SK-N-SH (cell line): ENCODE measurements at regions not wholly inside any gene's neighbourhood (a gene's known extent, or its start where the extent isn't known, plus 50 kb on each side); places are given as distances from the start of the nearest gene placed in this dataset.
"Not testable (repeated sequence)": the region's sequence is repeated elsewhere in the genome, so short reads cannot be mapped to it uniquely, and the experiment has no call there.

ENCODE experiments used
- CTCF ChIA-PET: fragments of 300-600, 350-600 bp; formaldehyde crosslinking; extraction: SDS; loops from one replicate; lab custom pipeline; 2021; lab: Yijun Ruan, JAX
- POLR2A ChIA-PET: fragments of 350-600 bp; sonication (Branson Sonifier 250); formaldehyde crosslinking; extraction: SDS; loops from one replicate; lab custom pipeline; 2020; ENCODE audit warnings: antibody characterized with exemption, inconsistent platforms; lab: Yijun Ruan, JAX
- DNase-seq: peaks from one replicate; pipeline ENCODE4 v3.0.0; 2012
- H2AFZ ChIP-seq: fragments of 200-600 bp; sonication (generic); 2 replicates; pipeline ENCODE4 v1.8.1; 2016; ENCODE audit warnings: antibody characterized with exemption, mild to moderate bottlenecking, low read depth
- H3F3A ChIP-seq: fragments of 200-600 bp; sonication (generic); replicated peaks from 2 replicates; pipeline ENCODE3; 2016; ENCODE audit warnings: antibody characterized with exemption, mild to moderate bottlenecking; ENCODE audit not compliant: insufficient read depth
- H3K27ac ChIP-seq, 2 experiments: fragments of 200-500 bp in 1 of 2; fragments of 200-600 bp in 1 of 2; sonication (Bioruptor generic) in 1 of 2; sonication (generic), shearing (Covaris generic) in 1 of 2; 2 replicates each; pipeline versions ENCODE4 v1.5.1 to v1.6.1; 2014 to 2016; ENCODE audit warnings: low read depth in 2 of 2, inconsistent platforms in 1 of 2, low read length in 1 of 2, mild to moderate bottlenecking in 1 of 2, mixed read lengths in 1 of 2
- H3K27me3 ChIP-seq: fragments of 200-600 bp; sonication (generic), shearing (Covaris generic); 2 replicates; pipeline ENCODE4 v1.6.1; 2016; ENCODE audit warnings: mixed run types; ENCODE audit not compliant: insufficient read depth
- H3K36me3 ChIP-seq, 2 experiments: fragments of 200-500 bp in 1 of 2; fragments of 200-600 bp in 1 of 2; sonication (Bioruptor generic) in 1 of 2; sonication (generic) in 1 of 2; replicated peaks in 1 of 2; 2 replicates each; pipeline versions ENCODE3 to v1.5.1; 2014 to 2016; ENCODE audit warnings: low read length in 1 of 2, mild to moderate bottlenecking in 1 of 2; ENCODE audit not compliant: insufficient read depth in 2 of 2, control insufficient read depth in 1 of 2
- H3K4me1 ChIP-seq, 2 experiments: fragments of 200-500 bp in 1 of 2; fragments of 200-600 bp in 1 of 2; sonication (Bioruptor generic) in 1 of 2; sonication (generic), shearing (Covaris generic) in 1 of 2; 2 replicates each; pipeline versions ENCODE4 v1.5.1 to v1.6.1; 2014 to 2016; ENCODE audit warnings: low read depth in 1 of 2, low read length in 1 of 2, mixed run types in 1 of 2; ENCODE audit not compliant: insufficient read depth in 2 of 2, control insufficient read depth in 1 of 2
- H3K4me2 ChIP-seq: fragments of 200-600 bp; sonication (generic), shearing (Covaris generic); 2 replicates; pipeline ENCODE4 v1.6.1; 2017; ENCODE audit warnings: mixed run types
- H3K4me3 ChIP-seq, 2 experiments: fragments of 200-500 bp in 1 of 2; fragments of 200-600 bp in 1 of 2; sonication (Bioruptor generic) in 1 of 2; sonication (generic), shearing (Covaris generic) in 1 of 2; 2 replicates each; pipeline versions ENCODE4 v1.5.1 to v1.8.1; 2014 to 2016; ENCODE audit warnings: low read depth in 2 of 2, inconsistent platforms in 1 of 2, low read length in 1 of 2, mild to moderate bottlenecking in 1 of 2, mixed read lengths in 1 of 2, moderate library complexity in 1 of 2
- H3K79me2 ChIP-seq: fragments of 200-600 bp; sonication (generic); 2 replicates; pipeline ENCODE4 v1.8.1; 2017; ENCODE audit warnings: mild to moderate bottlenecking; ENCODE audit not compliant: insufficient read depth
- H3K9ac ChIP-seq: fragments of 200-600 bp; sonication (generic); 2 replicates; pipeline ENCODE4 v1.6.1; 2017; ENCODE audit warnings: mixed run types
- H3K9me2 ChIP-seq: fragments of 200-600 bp; sonication (generic); 2 replicates; pipeline ENCODE4 v1.6.1; 2017; ENCODE audit warnings: mixed run types
- H3K9me3 ChIP-seq: fragments of 200-600 bp; sonication (generic); 2 replicates; pipeline ENCODE4 v1.6.1; 2017; ENCODE audit warnings: mixed run types, mild to moderate bottlenecking, moderate library complexity
- H4K20me1 ChIP-seq: fragments of 200-600 bp; sonication (generic); 2 replicates; pipeline ENCODE4 v1.6.1; 2017; ENCODE audit warnings: mild to moderate bottlenecking, mixed run types; ENCODE audit not compliant: insufficient read depth
- CHD2 ChIP-seq: fragments of 150-350 bp; IDR thresholded peaks from 2 replicates; pipeline ENCODE4 v1.6.1; 2018; ENCODE audit warnings: low read length; ENCODE audit not compliant: partially characterized antibody
- ELF1 ChIP-seq: IDR thresholded peaks from 2 replicates; pipeline ENCODE4 v1.4.0; 2012
- EP300 ChIP-seq, 2 experiments: IDR thresholded peaks; 2 replicates each; pipeline versions ENCODE4 v1.4.0 to v1.6.1; 2012; ENCODE audit warnings: borderline replicate concordance in 1 of 2, low read depth in 1 of 2, low read length in 1 of 2
- FOSL2 ChIP-seq: IDR thresholded peaks from 2 replicates; pipeline ENCODE4 v1.4.0; 2012; ENCODE audit warnings: low read depth, mild to moderate bottlenecking, moderate library complexity, borderline replicate concordance
- FOXM1 ChIP-seq: IDR thresholded peaks from 2 replicates; pipeline ENCODE4 v1.4.0; 2012; ENCODE audit warnings: low read depth, mild to moderate bottlenecking
- GATA2 ChIP-seq: sonication (generic); formaldehyde crosslinking; IDR thresholded peaks from 2 replicates; pipeline ENCODE4 v1.5.0; 2020; ENCODE audit warnings: mild to moderate bottlenecking, missing genetic modification reagents
- JUND ChIP-seq: IDR thresholded peaks from 2 replicates; pipeline ENCODE4 v1.4.0; 2012
- MAX ChIP-seq: IDR thresholded peaks from 2 replicates; pipeline ENCODE4 v1.4.0; 2012; ENCODE audit warnings: low read depth
- MEF2A ChIP-seq: IDR thresholded peaks from 2 replicates; pipeline ENCODE4 v1.4.0; 2012; ENCODE audit warnings: low read depth, borderline replicate concordance
- MXI1 ChIP-seq: IDR thresholded peaks from 2 replicates; pipeline ENCODE4 v1.6.1; 2012; ENCODE audit warnings: mild to moderate bottlenecking, low read depth, low read length, improper control_type of control experiment
- PBX3 ChIP-seq: IDR thresholded peaks from 2 replicates; pipeline ENCODE4; 2012
- RAD21 ChIP-seq: IDR thresholded peaks from 2 replicates; pipeline ENCODE4 v1.6.1; 2012; ENCODE audit warnings: mild to moderate bottlenecking, low read length
- RCOR1 ChIP-seq: fragments of 150-350 bp; IDR thresholded peaks from 2 replicates; pipeline ENCODE4 v1.6.1; 2017; ENCODE audit warnings: antibody characterized with exemption, low read length
- RFX5 ChIP-seq: IDR thresholded peaks from 2 replicates; pipeline ENCODE4 v1.6.1; 2012; ENCODE audit warnings: mild to moderate bottlenecking, improper control_type of control experiment, low read length
- RXRA ChIP-seq: IDR thresholded peaks from 2 replicates; pipeline ENCODE4 v1.4.0; 2012; ENCODE audit warnings: low read depth, mild to moderate bottlenecking, borderline replicate concordance
- SIN3A ChIP-seq: IDR thresholded peaks from 2 replicates; pipeline ENCODE4 v1.6.1; 2012; ENCODE audit warnings: low read depth, mild to moderate bottlenecking, low read length, moderate library complexity, borderline replicate concordance
- TCF12 ChIP-seq: IDR thresholded peaks from 2 replicates; pipeline ENCODE4 v1.4.0; 2012
- USF2 ChIP-seq: fragments of 150-350 bp; IDR thresholded peaks from 2 replicates; pipeline ENCODE4 v1.6.1; 2017; ENCODE audit warnings: antibody characterized with exemption, low read length, low read depth, borderline replicate concordance
- YY1 ChIP-seq: IDR thresholded peaks from 2 replicates; pipeline ENCODE4 v1.4.0; 2012; ENCODE audit warnings: low read depth, mild to moderate bottlenecking
- ZBTB33 ChIP-seq: IDR thresholded peaks from 2 replicates; pipeline ENCODE4 v1.4.0; 2012; ENCODE audit warnings: low read depth, borderline replicate concordance
- WGBS: methylation state at CpG from one replicate; pipeline ENCODE4 v1.1.6; 2017; ENCODE audit warnings: low lambda C conversion rate; 5-methylcytosine and 5-hydroxymethylcytosine counted together

- 40% methylated on average over 1 of the region's 1 CpG for WGBS
These were observed 384.8 kb downstream of the TFAP2B start for GRCh38 chr6:51203504-51203903.

GRCh38 chr6:51206686-51207085, 388.0 kb downstream of the TFAP2B start:
- WGBS, result 46% methylated on average over 5 of the region's 5 CpGs
- H3K36me3 ChIP-seq, H3K9me3 ChIP-seq, H3K9ac ChIP-seq, H3K27ac ChIP-seq, H3K4me1 ChIP-seq, H3K4me2 ChIP-seq, H4K20me1 ChIP-seq, POLR2A ChIA-PET, DNase-seq, CTCF ChIA-PET, H3K4me3 ChIP-seq, H3K79me2 ChIP-seq, H3K9me2 ChIP-seq, H3F3A ChIP-seq, H2AFZ ChIP-seq, H3K27me3 ChIP-seq: not testable (repeated sequence)

More at GRCh38 chr6:51203504-51203903, 384.8 kb downstream of the TFAP2B start:
- Histone ChIP-seq H4K20me1 (no peaks in the 10 kb centered on the region), H2AFZ (no peak overlapping the region), H3K9ac (no peak overlapping the region), H3F3A (peaks cover 6% of the 10 kb centered on the region), H3K4me3 (no peak overlapping the region), H3K9me2 (no peaks in the 10 kb centered on the region), H3K27ac (peak overlapping the region in 1 of 2 experiments; percentile 47; a peak in 2 of 4 replicates), H3K4me1 (peaks cover 0 to 6% of the 10 kb centered on the region in 2 experiments; a peak in 1 of 4 replicates), H3K27me3 (no peaks in the 10 kb centered on the region), H3K4me2 (no peak overlapping the region), H3K9me3 (no peaks in the 10 kb centered on the region), H3K79me2 (no peaks in the 10 kb centered on the region), H3K36me3 (no peaks in the 10 kb centered on the region)
- peak; percentile 4; the same call in 1 of the 2 replicates for TF ChIP-seq RAD21
- peak; percentile 62 for TF ChIP-seq GATA2 (CRISPR knock-in tag)
- no peak for TF ChIP-seq YY1
- ChIA-PET CTCF (no interaction called here), POLR2A (no interaction called here)
- DNase-seq, result no peak

GRCh38 chr6:51209651-51210050, 391.0 kb downstream of the TFAP2B start:
- H3K27ac ChIP-seq, result no peak overlapping the region
- ChIA-PET CTCF (interaction anchor here (1.2 kb wide), 1 partner anchor 28 kb away, joined by 3 read pairs; no protein-coding TSS in a partner anchor), POLR2A (no interaction called here)
- no peak for TF ChIP-seq MEF2A
- TF ChIP-seq MXI1, result no peak
- TF ChIP-seq ELF1, result no peak
- no peak for TF ChIP-seq YY1
- TF ChIP-seq GATA2 (CRISPR knock-in tag), result no peak
- TF ChIP-seq FOSL2, result no peak
- no peak for TF ChIP-seq SIN3A
- peak; percentile 82; the same call in 1 of the 2 replicates for TF ChIP-seq RCOR1
- no peak for TF ChIP-seq MAX
- no peak for TF ChIP-seq CHD2
- TF ChIP-seq JUND, result no peak
- TF ChIP-seq RXRA, result no peak
- no peak for TF ChIP-seq ZBTB33
- no peak for TF ChIP-seq FOXM1
- no peak for TF ChIP-seq USF2
- no peak for TF ChIP-seq PBX3
- no peak for TF ChIP-seq TCF12
- 0 out of 2 replicates have a peak, but pooled peaks have one; percentile 39 for TF ChIP-seq RFX5
- peak in 1 of 2 experiments; percentile 64; a peak in 1 of 4 replicates for TF ChIP-seq EP300 (IDR thresholded peaks at IDR 0.05; ENCODE audit: borderline replicate concordance in 1 of 2, low read depth in 1 of 2, low read length in 1 of 2)
- H3K9me2 ChIP-seq, result no peaks in the 10 kb centered on the region
- no peaks in the 10 kb centered on the region for H3K36me3 ChIP-seq
- no peak overlapping the region for H2AFZ ChIP-seq
- H3K9ac ChIP-seq, result no peak overlapping the region
- no peaks in the 10 kb centered on the region; a peak in 1 of 4 replicates for H3K4me1 ChIP-seq
- H3K9me3 ChIP-seq, result no peaks in the 10 kb centered on the region
- peak; percentile 27 for DNase-seq
- H3K79me2 ChIP-seq, result no peaks in the 10 kb centered on the region
- H3K4me2 ChIP-seq, result no peak overlapping the region
- no peaks in the 10 kb centered on the region for H3K27me3 ChIP-seq
- H3K4me3 ChIP-seq, result no peak overlapping the region
- no peaks in the 10 kb centered on the region for H4K20me1 ChIP-seq
- WGBS, result 33% methylated on average over 1 of the region's 1 CpG
- H3F3A ChIP-seq, result no peaks in the 10 kb centered on the region
